GM19238 (cell line): ENCODE measurements at regions not wholly inside any gene's neighbourhood (a gene's known extent, or its start where the extent isn't known, plus 50 kb on each side); places are given as distances from the start of the nearest gene placed in this dataset.
"Not testable (repeated sequence)": the region's sequence is repeated elsewhere in the genome, so short reads cannot be mapped to it uniquely, and the experiment has no call there.

Experiments used
- DNase-seq: peaks from one replicate; pipeline ENCODE4 v3.0.0; 2011; ENCODE audit warnings: low spot score; ENCODE audit not compliant: insufficient read length

GRCh38 chr2:235105821-235106359, 154.1 kb downstream of the SH3BP4 start:
- DNase-seq: no peak

GRCh38 chr2:235106874-235107639, 155.2 kb downstream of the SH3BP4 start:
- no peak for DNase-seq

GRCh38 chr2:235107640-235107951, 155.8 kb downstream of the SH3BP4 start:
- no peak for DNase-seq

- DNase-seq: not testable (repeated sequence)
Measured at GRCh38 chr2:235109561-235109960, 157.7 kb downstream of the SH3BP4 start.

DNA sequence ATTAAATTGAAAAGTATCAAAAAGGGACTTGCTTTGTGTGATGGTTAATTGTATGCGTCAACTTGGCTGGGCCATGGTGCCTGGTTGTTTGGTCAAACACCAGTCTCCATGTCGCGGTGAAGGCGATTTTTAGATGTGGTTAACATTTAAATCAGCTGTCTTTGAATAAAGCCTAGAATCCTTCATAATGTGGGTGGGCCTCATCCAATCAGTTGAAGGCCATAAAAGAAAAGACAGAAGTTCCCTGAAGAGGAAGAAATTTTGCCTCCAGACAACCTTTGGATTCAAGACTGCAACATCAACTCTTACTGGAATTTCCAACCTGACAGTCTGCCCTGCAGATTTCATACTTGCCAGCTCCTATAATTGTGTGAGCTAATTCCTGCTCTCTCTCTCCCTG, 160.5 kb downstream of the SH3BP4 start:
- DNase-seq: no peak

DNA sequence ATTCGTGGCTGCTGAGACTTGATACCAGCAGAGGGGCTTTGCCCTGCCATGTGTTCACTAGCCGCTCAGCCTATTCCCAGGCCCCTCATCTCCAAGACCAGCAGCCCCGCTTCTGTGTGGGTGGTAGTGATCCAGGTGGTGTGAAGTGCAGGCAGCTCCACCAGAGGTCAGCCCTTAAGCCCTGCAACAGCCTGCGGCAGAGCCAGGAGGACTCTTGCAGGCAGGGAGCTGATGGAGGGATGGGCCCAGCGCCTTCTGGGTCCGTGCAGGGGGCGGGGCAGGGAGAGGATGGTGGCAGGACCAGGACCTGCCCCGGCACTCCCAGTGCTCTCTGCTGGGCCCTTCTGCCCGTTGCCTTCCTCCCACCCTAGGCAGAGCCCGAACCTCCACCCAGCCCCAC, 162.0 kb downstream of the SH3BP4 start:
- DNase-seq: no peak

DNA sequence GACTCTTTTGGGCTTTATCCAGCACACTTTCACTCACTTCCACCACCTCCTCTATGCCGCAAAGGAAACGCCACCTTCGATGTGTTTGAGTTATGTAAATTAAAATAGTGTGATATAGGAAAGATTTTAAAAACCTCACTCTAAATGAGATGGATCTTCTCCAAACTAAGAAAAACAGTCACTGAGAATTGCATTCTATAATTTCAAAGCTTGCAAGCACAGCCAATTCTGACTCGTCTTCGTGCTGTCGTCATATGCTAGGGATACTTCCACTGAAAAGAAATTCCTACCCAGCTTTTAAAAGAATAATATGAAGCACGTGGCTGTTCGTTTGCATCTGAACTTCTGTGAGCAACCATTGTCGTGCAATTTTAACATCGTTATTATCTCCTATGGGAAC, 162.5 kb downstream of the SH3BP4 start:
- DNase-seq: no peak

DNA sequence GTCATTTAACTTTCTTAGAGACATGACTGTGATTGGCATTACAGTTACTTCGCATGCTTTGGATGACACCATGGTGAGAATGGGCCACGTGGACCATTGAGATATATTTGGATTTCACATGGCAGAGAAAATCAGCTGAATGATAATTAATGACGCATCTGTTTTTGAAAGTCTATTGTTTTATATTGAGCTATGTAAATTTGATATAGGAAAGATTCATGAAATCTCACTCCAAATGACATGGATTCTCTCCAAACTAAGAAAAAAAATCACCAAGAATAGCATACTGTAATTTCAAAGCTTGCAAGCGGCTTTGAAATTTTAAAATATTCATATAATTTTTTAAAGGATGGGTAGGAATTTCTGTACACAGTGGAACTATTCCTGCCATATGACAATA, 163.7 kb downstream of the SH3BP4 start:
- DNase-seq: no peak

GRCh38 chr2:235116885-235117492, 165.2 kb downstream of the SH3BP4 start:
- DNase-seq: no peak

DNA sequence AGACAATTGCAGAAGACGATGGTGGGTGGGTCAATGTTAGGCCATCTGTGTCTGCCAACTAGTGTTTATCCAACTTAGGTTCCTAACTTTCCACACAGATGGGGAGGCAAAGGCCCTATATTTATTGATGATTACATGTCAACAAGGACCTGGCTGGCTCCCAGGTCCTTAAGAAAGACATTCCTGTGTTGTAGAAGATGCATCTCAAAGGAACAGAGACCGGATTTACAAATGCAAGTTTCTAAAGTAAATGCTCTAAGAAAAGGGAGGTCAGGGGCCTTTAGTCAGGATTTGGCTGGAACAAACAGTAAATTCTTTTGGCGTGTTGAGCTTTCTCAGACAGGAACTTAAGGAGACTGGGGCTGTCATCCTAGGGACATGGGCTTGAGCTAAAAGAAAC, 175.0 kb downstream of the SH3BP4 start:
- no peak for DNase-seq

- DNase-seq: no peak
Measured at GRCh38 chr2:235127931-235128330, 176.1 kb downstream of the SH3BP4 start.

- no peak for DNase-seq
Measured at GRCh38 chr2:235129850-235130249, 178.0 kb downstream of the SH3BP4 start.

DNA sequence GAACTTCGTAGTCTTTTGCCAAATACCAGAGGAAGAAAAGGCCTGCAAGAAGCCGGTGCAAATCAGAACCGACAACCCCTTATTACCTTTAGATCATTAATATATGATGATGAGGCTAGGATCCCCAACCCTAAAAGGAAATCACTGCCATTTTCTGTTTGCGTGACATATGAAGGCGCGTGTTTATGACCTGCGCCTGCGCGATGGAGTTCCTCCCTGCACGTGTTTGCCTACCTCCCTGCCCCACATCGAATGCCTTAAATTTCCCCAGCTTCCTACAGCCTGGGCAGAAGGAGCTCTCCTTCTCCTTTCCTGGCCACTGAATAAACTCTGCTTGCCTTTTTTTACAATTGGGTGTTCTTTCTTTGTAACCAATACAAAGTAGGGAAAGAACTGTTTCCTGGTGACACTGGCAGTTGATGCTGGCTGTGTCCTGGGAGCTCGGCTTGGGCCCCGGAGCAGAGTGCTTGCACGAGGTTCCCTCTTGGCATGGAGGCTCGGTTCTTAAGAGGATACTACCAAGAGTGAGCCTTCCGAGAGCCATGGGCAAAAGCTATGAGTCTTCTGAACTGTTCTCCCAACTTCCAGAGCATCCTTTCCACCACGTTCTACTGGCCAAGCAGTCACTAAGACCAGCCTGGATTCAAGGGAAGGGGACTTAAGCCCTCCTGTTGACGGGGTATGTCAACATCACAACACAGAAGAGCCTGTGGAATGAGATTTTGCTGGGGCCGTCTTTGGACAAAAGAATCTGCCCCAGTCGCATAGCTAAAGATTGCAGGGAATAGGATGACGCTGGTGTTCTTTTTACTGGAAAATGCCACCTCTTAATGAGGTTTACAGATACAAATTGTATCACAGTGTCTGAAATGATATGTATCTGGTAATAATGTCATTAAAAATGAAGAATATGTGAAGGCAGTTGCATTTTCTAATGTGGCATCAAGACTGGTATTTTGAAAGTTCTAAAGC, 179.8 kb downstream of the SH3BP4 start:
- no peak for DNase-seq

DNA sequence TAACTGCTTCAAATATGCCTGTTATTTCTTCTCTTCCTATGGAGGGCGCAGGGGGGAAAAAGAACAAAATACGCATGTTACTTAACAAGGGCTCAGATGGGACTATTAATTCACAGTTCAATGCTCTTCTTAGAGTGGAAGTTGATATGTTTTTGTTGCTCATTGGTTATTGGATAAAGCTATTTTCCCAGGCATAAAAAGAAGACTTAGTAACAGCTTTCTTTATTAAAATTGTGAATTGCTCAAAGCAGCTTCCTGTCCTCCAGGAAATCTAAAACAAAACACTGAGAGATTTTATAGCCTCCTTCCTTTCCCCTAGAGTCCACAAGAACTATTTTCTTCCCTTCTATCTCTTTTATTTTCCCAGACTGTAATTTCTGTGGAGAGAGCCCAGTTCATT, 180.8 kb downstream of the SH3BP4 start:
- DNase-seq: no peak

DNA sequence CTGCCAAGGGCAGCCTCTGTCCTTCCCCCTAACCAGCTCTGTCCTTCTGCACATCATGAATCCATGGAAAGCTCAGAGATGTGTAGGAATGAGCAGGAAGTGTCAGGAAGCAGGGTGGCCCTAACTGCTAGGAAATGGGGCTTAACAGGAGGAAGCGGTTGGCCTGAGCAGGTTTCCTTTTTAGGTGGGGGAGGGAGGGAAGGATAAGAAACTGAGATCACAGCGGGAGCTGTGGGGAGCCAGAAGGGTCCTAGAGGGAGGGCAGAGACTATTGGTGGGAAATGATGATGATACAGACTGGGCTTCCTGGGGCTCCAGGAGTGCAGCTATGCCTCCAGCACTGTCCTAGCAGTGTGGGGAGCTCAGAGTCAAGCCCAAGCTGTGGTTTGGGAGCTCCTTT, 182.0 kb downstream of the SH3BP4 start:
- DNase-seq: no peak

GRCh38 chr2:235134420-235134819, 182.6 kb downstream of the SH3BP4 start:
- no peak for DNase-seq

DNA sequence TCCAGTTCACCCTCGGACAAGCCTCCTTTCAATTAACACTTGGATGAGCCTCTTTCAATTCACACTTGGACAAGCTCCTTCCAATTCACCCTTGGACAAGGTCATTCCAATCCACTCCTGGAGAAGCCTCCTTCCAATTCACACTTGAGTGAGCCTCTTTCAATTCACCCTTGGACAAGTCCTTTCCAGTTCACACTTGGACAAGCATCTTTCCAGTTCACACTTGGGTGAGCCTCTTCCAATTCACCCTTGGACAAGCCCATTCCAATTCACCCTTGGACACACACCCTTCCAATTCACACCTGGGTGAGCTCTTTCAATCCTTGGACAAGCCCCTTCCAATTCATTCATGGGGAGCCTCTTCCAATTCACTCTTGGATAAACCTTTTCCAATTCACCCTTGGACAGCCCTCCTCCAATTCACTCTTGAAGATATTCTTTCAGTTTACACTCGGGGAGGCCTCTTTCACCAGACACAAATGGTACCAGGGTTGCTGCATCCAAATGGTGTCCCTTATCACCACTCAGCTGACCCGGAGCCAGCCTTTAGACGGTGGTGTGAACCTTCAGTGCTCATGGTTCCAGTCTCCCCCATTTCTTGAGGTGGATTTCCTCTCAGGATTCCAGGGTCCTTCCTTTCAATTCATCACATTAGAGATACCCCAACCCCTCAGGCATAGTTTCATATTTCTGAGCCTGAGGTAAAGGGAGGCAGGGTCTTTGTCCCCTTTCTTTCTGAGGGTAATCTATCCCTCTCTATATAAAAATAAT, 183.6 kb downstream of the SH3BP4 start:
- DNase-seq: no peak

DNA sequence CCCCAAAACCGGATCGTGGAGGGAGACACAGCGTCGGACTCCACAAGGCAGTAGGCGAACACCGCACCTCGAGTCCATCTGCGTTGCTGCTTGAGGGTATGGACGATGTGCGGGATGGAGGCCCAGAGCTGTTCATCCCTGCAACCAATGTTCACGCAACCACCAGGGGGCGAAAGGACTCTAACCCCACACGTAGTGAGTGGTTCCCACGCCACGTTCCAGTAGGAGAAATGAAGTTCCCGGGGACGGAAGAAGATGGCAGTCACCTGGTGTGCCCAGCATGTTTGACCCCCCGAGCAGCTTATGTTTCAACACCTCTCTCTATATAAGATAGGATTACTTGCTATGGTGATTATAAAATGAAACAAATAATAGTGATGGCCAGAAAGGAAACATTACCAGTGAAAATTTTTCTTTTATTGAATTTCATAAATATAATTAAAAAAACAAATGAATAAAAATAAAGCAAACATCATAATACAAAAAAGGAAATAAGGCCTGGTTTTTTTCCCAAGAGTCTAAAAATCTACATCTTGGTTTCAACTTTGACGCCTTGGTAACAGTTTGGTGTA, 184.3 kb downstream of the SH3BP4 start:
- DNase-seq: peak; percentile 23

- no peak for DNase-seq
Measured at GRCh38 chr2:235138339-235138738, 186.5 kb downstream of the SH3BP4 start.

DNA sequence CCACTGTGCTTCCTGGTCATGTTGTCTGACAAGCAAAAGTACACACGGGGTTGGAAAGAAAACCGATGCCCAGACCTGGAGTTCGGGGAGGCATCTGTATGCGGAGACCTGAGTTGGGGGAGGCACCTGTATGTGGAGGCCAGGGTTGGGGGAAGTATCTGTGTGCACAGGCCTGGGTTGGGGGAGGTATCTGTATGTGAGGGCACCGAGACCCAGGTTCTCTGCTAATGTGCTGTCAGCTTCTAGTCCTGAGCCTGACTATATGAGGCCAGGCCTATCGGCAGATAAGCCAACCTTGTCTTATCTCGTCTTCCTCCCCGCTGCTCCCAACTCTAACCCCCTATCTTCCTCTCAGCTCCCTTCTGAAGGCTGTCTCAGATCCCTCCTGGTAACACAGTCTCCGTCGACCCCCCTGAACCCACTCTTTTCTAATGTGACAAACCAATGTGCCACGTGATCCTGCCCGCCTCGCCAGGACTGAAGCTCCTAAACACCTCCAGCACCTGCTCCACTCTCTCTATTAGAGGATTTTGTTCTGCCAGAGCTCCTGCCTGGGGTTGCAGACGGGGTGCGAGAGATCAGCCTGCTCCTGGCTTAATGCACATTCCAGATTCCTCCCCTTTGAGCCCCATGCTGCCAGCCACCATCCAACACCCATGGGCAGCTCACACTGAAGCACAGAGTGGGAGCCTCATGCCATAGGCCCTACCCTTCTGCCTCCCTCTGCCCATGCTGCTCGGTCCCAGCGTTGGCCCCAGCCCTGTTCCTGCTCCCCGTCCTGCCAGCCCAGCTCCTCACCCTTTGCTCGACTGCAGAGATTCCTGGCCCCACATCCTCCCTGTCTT, 188.4 kb downstream of the SH3BP4 start:
- DNase-seq: no peak
